Nephron (organoid): ENCODE measurements at regions not wholly inside any gene's neighbourhood (a gene's known extent, or its start where the extent isn't known, plus 50 kb on each side); places are given as distances from the start of the nearest gene placed in this dataset.

Experiments
- H3K27ac Mint-ChIP-seq, 3 experiments: 2 replicates each; pipeline ENCODE4 v1.8.0; 2020; ENCODE audit warnings: mixed read lengths in 3 of 3, mild to moderate bottlenecking in 2 of 3, moderate library complexity in 1 of 3
- H3K27me3 Mint-ChIP-seq: 2 replicates; pipeline ENCODE4 v1.8.0; 2021; ENCODE audit warnings: low read depth, mild to moderate bottlenecking, moderate library complexity, mixed read lengths
- H3K36me3 Mint-ChIP-seq: 2 replicates; pipeline ENCODE4 v1.8.0; 2020; ENCODE audit warnings: low read depth, mixed read lengths
- H3K4me1 Mint-ChIP-seq: 2 replicates; pipeline ENCODE4 v1.8.0; 2020; ENCODE audit warnings: mixed read lengths
- H3K4me3 Mint-ChIP-seq, 3 experiments: 2 replicates each; pipeline ENCODE4 v1.8.0; 2020; ENCODE audit warnings: mild to moderate bottlenecking in 3 of 3, mixed read lengths in 3 of 3, moderate library complexity in 2 of 3
- H3K9me3 Mint-ChIP-seq: 2 replicates; pipeline ENCODE4 v1.8.0; 2020; ENCODE audit warnings: mixed read lengths
- CTCF ChIP-seq, 3 experiments: fragments of 200-600 bp; sonication (generic); IDR thresholded peaks; one replicate each; pipeline ENCODE4 v1.5.0; 2021; ENCODE audit warnings: antibody characterized with exemption in 3 of 3; ENCODE audit not compliant: unreplicated experiment in 3 of 3

GRCh38 chr1:4023678-4024077, 123.6 kb upstream of the C1orf174 start:
- Mint-ChIP-seq H3K9me3 (peaks cover 2% of the 10 kb centered on the region), H3K27ac (no peak overlapping the region), H3K4me3 (no peak overlapping the region), H3K4me1 (no peaks in the 10 kb centered on the region), H3K27me3 (peaks cover 53% of the 10 kb centered on the region), H3K36me3 (no peaks in the 10 kb centered on the region)
- no peak for TF ChIP-seq CTCF (IDR thresholded peaks at IDR 0.05; ENCODE audit: unreplicated experiment in 3 of 3)

- Mint-ChIP-seq H3K36me3 (no peaks in the 10 kb centered on the region), H3K27ac (no peak overlapping the region), H3K9me3 (peaks cover 8% of the 10 kb centered on the region), H3K4me1 (no peaks in the 10 kb centered on the region), H3K4me3 (no peak overlapping the region), H3K27me3 (peaks cover 49% of the 10 kb centered on the region)
- no peak for TF ChIP-seq CTCF (IDR thresholded peaks at IDR 0.05; ENCODE audit: unreplicated experiment in 3 of 3)
These were observed 124.7 kb upstream of the C1orf174 start for GRCh38 chr1:4024811-4025210.

- no peaks in the 10 kb centered on the region for H3K4me1 Mint-ChIP-seq
- H3K27ac Mint-ChIP-seq, result no peak overlapping the region
- H3K9me3 Mint-ChIP-seq, result peaks cover 12% of the 10 kb centered on the region
- peaks cover 42% of the 10 kb centered on the region for H3K27me3 Mint-ChIP-seq
- no peak for TF ChIP-seq CTCF (IDR thresholded peaks at IDR 0.05; ENCODE audit: unreplicated experiment in 3 of 3)
- H3K4me3 Mint-ChIP-seq, result no peak overlapping the region
- no peaks in the 10 kb centered on the region for H3K36me3 Mint-ChIP-seq
These were observed 125.7 kb upstream of the C1orf174 start for GRCh38 chr1:4025752-4026151.

- H3K27me3 Mint-ChIP-seq, result peaks cover 41% of the 10 kb centered on the region
- peaks cover 15% of the 10 kb centered on the region for H3K9me3 Mint-ChIP-seq
- H3K27ac Mint-ChIP-seq, result no peak overlapping the region
- no peak for TF ChIP-seq CTCF (IDR thresholded peaks at IDR 0.05; ENCODE audit: unreplicated experiment in 3 of 3)
- no peak overlapping the region for H3K4me3 Mint-ChIP-seq
- H3K4me1 Mint-ChIP-seq, result no peaks in the 10 kb centered on the region
- no peaks in the 10 kb centered on the region for H3K36me3 Mint-ChIP-seq
These were observed 126.9 kb upstream of the C1orf174 start for GRCh38 chr1:4027008-4027407.

- Mint-ChIP-seq H3K27me3 (peaks cover 37% of the 10 kb centered on the region), H3K4me3 (no peak overlapping the region), H3K36me3 (no peaks in the 10 kb centered on the region), H3K4me1 (no peaks in the 10 kb centered on the region), H3K27ac (no peak overlapping the region), H3K9me3 (peaks cover 15% of the 10 kb centered on the region)
- no peak for TF ChIP-seq CTCF (IDR thresholded peaks at IDR 0.05; ENCODE audit: unreplicated experiment in 3 of 3)
These were observed 127.5 kb upstream of the C1orf174 start for GRCh38 chr1:4027492-4028138.

GRCh38 chr1:4028139-4028501, 128.0 kb upstream of the C1orf174 start:
- peaks cover 15% of the 10 kb centered on the region for H3K9me3 Mint-ChIP-seq
- H3K4me3 Mint-ChIP-seq, result no peak overlapping the region
- no peak for TF ChIP-seq CTCF (IDR thresholded peaks at IDR 0.05; ENCODE audit: unreplicated experiment in 3 of 3)
- H3K36me3 Mint-ChIP-seq, result no peaks in the 10 kb centered on the region
- no peak overlapping the region for H3K27ac Mint-ChIP-seq
- H3K4me1 Mint-ChIP-seq, result peaks cover 4% of the 10 kb centered on the region
- peaks cover 41% of the 10 kb centered on the region for H3K27me3 Mint-ChIP-seq
